Nephron progenitor cell (in vitro differentiated cells): ENCODE measurements at regions not wholly inside any gene's neighbourhood (a gene's known extent, or its start where the extent isn't known, plus 50 kb on each side); places are given as distances from the start of the nearest gene placed in this dataset.

Experiments used
- DNase-seq: peaks from one replicate; pipeline ENCODE4 v3.0.0; 2021
- H3K27ac Mint-ChIP-seq: 2 replicates; pipeline ENCODE4 v1.8.0; 2021; ENCODE audit warnings: mild to moderate bottlenecking, moderate library complexity, mixed read lengths
- H3K27me3 Mint-ChIP-seq: 2 replicates; pipeline ENCODE4 v1.8.0; 2021; ENCODE audit warnings: mild to moderate bottlenecking, low read depth, mixed read lengths; ENCODE audit not compliant: poor library complexity
- H3K36me3 Mint-ChIP-seq: 2 replicates; pipeline ENCODE4 v1.8.0; 2021; ENCODE audit warnings: low read depth, mixed read lengths
- H3K4me1 Mint-ChIP-seq: 2 replicates; pipeline ENCODE4 v1.8.0; 2021; ENCODE audit warnings: mixed read lengths
- H3K4me3 Mint-ChIP-seq: 2 replicates; pipeline ENCODE4 v1.8.0; 2021; ENCODE audit warnings: mild to moderate bottlenecking, moderate library complexity, mixed read lengths
- H3K9me3 Mint-ChIP-seq: 2 replicates; pipeline ENCODE4 v1.8.0; 2021; ENCODE audit warnings: mild to moderate bottlenecking, moderate library complexity, mixed read lengths
- CTCF ChIP-seq: fragments of 200-600 bp; sonication (generic); IDR thresholded peaks from 2 replicates; pipeline ENCODE4 v1.5.0; 2021; ENCODE audit warnings: antibody characterized with exemption

GRCh38 chr3:139797724-139798343 is 120.1 kb upstream of the NMNAT3 start:
- Mint-ChIP-seq H3K9me3 (no peaks in the 10 kb centered on the region), H3K27me3 (peaks cover 21% of the 10 kb centered on the region), H3K36me3 (no peaks in the 10 kb centered on the region), H3K4me3 (no peak overlapping the region), H3K27ac (no peak overlapping the region), H3K4me1 (no peaks in the 10 kb centered on the region)
- TF ChIP-seq CTCF: no peak
- DNase-seq: peak; percentile 84

- H3K9me3 Mint-ChIP-seq: no peaks in the 10 kb centered on the region
- no peaks in the 10 kb centered on the region for H3K36me3 Mint-ChIP-seq
- no peak for DNase-seq
- no peak for TF ChIP-seq CTCF
- H3K27me3 Mint-ChIP-seq: peaks cover 41% of the 10 kb centered on the region
- no peaks in the 10 kb centered on the region for H3K4me1 Mint-ChIP-seq
- H3K4me3 Mint-ChIP-seq: no peak overlapping the region
- no peak overlapping the region for H3K27ac Mint-ChIP-seq
Measured at GRCh38 chr3:139794469-139795265, 116.9 kb upstream of the NMNAT3 start.

GRCh38 chr3:139793408-139793807 is 115.6 kb upstream of the NMNAT3 start:
- H3K36me3 Mint-ChIP-seq: no peaks in the 10 kb centered on the region
- H3K4me1 Mint-ChIP-seq: no peaks in the 10 kb centered on the region
- H3K9me3 Mint-ChIP-seq: no peaks in the 10 kb centered on the region
- H3K27ac Mint-ChIP-seq: peak overlapping the region; percentile 64
- TF ChIP-seq CTCF: no peak
- no peak for DNase-seq
- peaks cover 44% of the 10 kb centered on the region for H3K27me3 Mint-ChIP-seq
- H3K4me3 Mint-ChIP-seq: no peak overlapping the region

GRCh38 chr3:139780593-139780992 is 102.8 kb upstream of the NMNAT3 start:
- no peak for DNase-seq
- no peak for TF ChIP-seq CTCF
- H3K4me3 Mint-ChIP-seq: no peak overlapping the region
- peaks cover 7% of the 10 kb centered on the region for H3K27me3 Mint-ChIP-seq
- no peaks in the 10 kb centered on the region for H3K36me3 Mint-ChIP-seq
- H3K27ac Mint-ChIP-seq: no peak overlapping the region
- H3K9me3 Mint-ChIP-seq: peaks cover 5% of the 10 kb centered on the region
- peaks cover 12% of the 10 kb centered on the region for H3K4me1 Mint-ChIP-seq

GRCh38 chr3:139778682-139779233 is 101.0 kb upstream of the NMNAT3 start:
- no peak for DNase-seq

More at GRCh38 chr3:139778682-139779233, 101.0 kb upstream of the NMNAT3 start:
- H3K27ac Mint-ChIP-seq: no peak overlapping the region
- H3K4me3 Mint-ChIP-seq: no peak overlapping the region
- H3K4me1 Mint-ChIP-seq: peaks cover 27% of the 10 kb centered on the region
- TF ChIP-seq CTCF: no peak
- H3K27me3 Mint-ChIP-seq: peaks cover 7% of the 10 kb centered on the region
- no peaks in the 10 kb centered on the region for H3K9me3 Mint-ChIP-seq
- H3K36me3 Mint-ChIP-seq: no peaks in the 10 kb centered on the region
